PC-3 (cell line): ENCODE measurements at regions not wholly inside any gene's neighbourhood (a gene's known extent, or its start where the extent isn't known, plus 50 kb on each side); places are given as distances from the start of the nearest gene placed in this dataset.

Source experiments
- ATAC-seq: fragments of 200-7000 bp; cut with Tn5 transposase; 2 replicates; pipeline ENCODE4 v1.9.1; 2020; ENCODE audit warnings: mild to moderate bottlenecking, moderate library complexity
- BruUV-seq: library from RNA; stranded (reverse); fragments of 400-500 nt; replicated peaks from 2 replicates; lab custom pipeline; 2021; lab: Mats Ljungman, UMichigan
- CTCF ChIA-PET: fragments of 300-600 bp; sonication (Branson Sonifier 250); formaldehyde crosslinking; loops from one replicate; lab custom pipeline; 2022; ENCODE audit warnings: antibody characterized with exemption; lab: Charles Lee
- POLR2A ChIA-PET: fragments of 300-600 bp; sonication (Branson Sonifier 250); formaldehyde crosslinking; loops from one replicate; lab custom pipeline; 2022; ENCODE audit warnings: antibody characterized with exemption; ENCODE audit not compliant: unreplicated experiment; lab: Charles Lee
- DNase-seq: peaks from one replicate; pipeline ENCODE4 v3.0.0-alpha.2; 2015
- H2AFZ ChIP-seq: fragments of 300-600 bp; sonication (generic); 2 replicates; pipeline ENCODE4 v1.6.0; 2016; ENCODE audit warnings: antibody characterized with exemption, low read length
- H3F3A ChIP-seq: fragments of 300-600 bp; sonication (generic); one replicate; pipeline ENCODE4 v1.6.0; 2017; ENCODE audit warnings: antibody characterized with exemption, low read length, control low read depth, mild to moderate bottlenecking; ENCODE audit not compliant: unreplicated experiment
- H3K27ac ChIP-seq: fragments of 300-600 bp; sonication (generic); 2 replicates; pipeline ENCODE4 v1.5.1; 2016; ENCODE audit warnings: mild to moderate bottlenecking, low read length
- H3K27me3 ChIP-seq: fragments of 300-600 bp; sonication (generic); 2 replicates; pipeline ENCODE4 v1.6.1; 2016; ENCODE audit warnings: low read length, mixed read lengths
- H3K36me3 ChIP-seq: fragments of 300-600 bp; sonication (generic); 2 replicates; pipeline ENCODE4 v1.6.1; 2016; ENCODE audit warnings: low read depth, mixed run types, low read length, mixed read lengths
- H3K4me1 ChIP-seq: fragments of 300-600 bp; sonication (generic); 2 replicates; pipeline ENCODE4 v1.5.1; 2016; ENCODE audit warnings: low read length; ENCODE audit not compliant: insufficient read depth
- H3K4me2 ChIP-seq: fragments of 300-600 bp; sonication (generic); 2 replicates; pipeline ENCODE4 v1.6.0; 2016; ENCODE audit warnings: low read length
- H3K4me3 ChIP-seq: fragments of 300-600 bp; sonication (generic); 2 replicates; pipeline ENCODE4 v1.5.1; 2016; ENCODE audit warnings: mild to moderate bottlenecking, low read length, mixed read lengths
- H3K79me2 ChIP-seq: fragments of 300-600 bp; sonication (generic); 2 replicates; pipeline ENCODE4 v1.6.1; 2017; ENCODE audit warnings: low read length, mixed read lengths
- H3K9ac ChIP-seq: fragments of 300-600 bp; sonication (generic); 2 replicates; pipeline ENCODE4 v1.6.0; 2016; ENCODE audit warnings: mild to moderate bottlenecking, low read length
- H3K9me2 ChIP-seq: fragments of 300-600 bp; sonication (generic); replicated peaks from 2 replicates; pipeline ENCODE4 v1.6.1; 2016; ENCODE audit warnings: mixed run types, low read length, mixed read lengths
- H3K9me3 ChIP-seq: fragments of 300-600 bp; sonication (generic); 2 replicates; pipeline ENCODE4 v1.6.1; 2016; ENCODE audit warnings: low read length, mixed read lengths
- H4K20me1 ChIP-seq: fragments of 300-600 bp; sonication (generic); 2 replicates; pipeline ENCODE4 v1.6.1; 2016; ENCODE audit warnings: low read length, mixed read lengths
- CTCF ChIP-seq: fragments of 300-600 bp; sonication (generic); conservative IDR thresholded peaks from 2 replicates; pipeline ENCODE4 v1.5.1; 2017; ENCODE audit warnings: antibody characterized with exemption, low read depth, mild to moderate bottlenecking, low read length
- EZH2 ChIP-seq: fragments of 300-600 bp; sonication (generic); IDR thresholded peaks from one replicate; pipeline ENCODE4 v1.6.1; 2017; ENCODE audit warnings: antibody characterized with exemption, mild to moderate bottlenecking, low read length; ENCODE audit not compliant: unreplicated experiment
- EZH2phosphoT487 ChIP-seq: fragments of 300-600 bp; sonication (generic); IDR thresholded peaks from 2 replicates; pipeline ENCODE4 v1.6.1; 2018; ENCODE audit warnings: mild to moderate bottlenecking, antibody characterized with exemption, low read length, borderline replicate concordance
- intact Hi-C: fragments of 100-400 bp; cut with micrococcal nuclease; formaldehyde crosslinking; loops from 2 replicates; pipeline ENCODE4 v1.9.0; 2023

- no peaks in the 10 kb centered on the region for H3K9me3 ChIP-seq
- no peak overlapping the region for H3K27ac ChIP-seq
- no peak overlapping the region for H2AFZ ChIP-seq
- H3K4me3 ChIP-seq: no peak overlapping the region
- no peaks in the 10 kb centered on the region for H3K9me2 ChIP-seq
- no peak overlapping the region for H3K4me2 ChIP-seq
- intact Hi-C loops: no loop called here
- no TSS peak for BruUV-seq
- H3K79me2 ChIP-seq: no peaks in the 10 kb centered on the region
- no peaks in the 10 kb centered on the region for H3F3A ChIP-seq
- no peaks in the 10 kb centered on the region for H3K27me3 ChIP-seq
- no peaks in the 10 kb centered on the region for H4K20me1 ChIP-seq
- H3K9ac ChIP-seq: no peak overlapping the region
- no peak for ATAC-seq
- TF ChIP-seq EZH2: no peak
- no peak for TF ChIP-seq EZH2phosphoT487
- no peak for TF ChIP-seq CTCF
- DNase-seq: no peak
- POLR2A ChIA-PET: no interaction called here
- H3K36me3 ChIP-seq: no peaks in the 10 kb centered on the region
- H3K4me1 ChIP-seq: peaks cover 11% of the 10 kb centered on the region
- CTCF ChIA-PET: no interaction called here
These were observed 737.4 kb downstream of the ZNF385D start for GRCh38 chr3:21013566-21013965.

- POLR2A ChIA-PET: no interaction called here
- TF ChIP-seq EZH2phosphoT487 (no peak), CTCF (no peak), EZH2 (no peak)
- H3K4me1 ChIP-seq: no peaks in the 10 kb centered on the region
These were observed 751.3 kb downstream of the ZNF385D start for GRCh38 chr3:20999661-21000060.

GRCh38 chr3:20997183-20997582 is 753.8 kb downstream of the ZNF385D start:
- H2AFZ ChIP-seq: no peak overlapping the region
- no peak overlapping the region for H3K27ac ChIP-seq
- TF ChIP-seq EZH2: no peak
- no peaks in the 10 kb centered on the region for H3K4me1 ChIP-seq
- no peaks in the 10 kb centered on the region for H3K9me3 ChIP-seq
- no peak overlapping the region for H3K4me2 ChIP-seq
- no peaks in the 10 kb centered on the region for H3K36me3 ChIP-seq
- no peak for DNase-seq
- no peaks in the 10 kb centered on the region for H3K79me2 ChIP-seq
- H4K20me1 ChIP-seq: no peaks in the 10 kb centered on the region
- ChIA-PET CTCF (no interaction called here), POLR2A (no interaction called here)
- no peak for ATAC-seq
- H3K9ac ChIP-seq: no peak overlapping the region
- intact Hi-C loops: no loop called here
- no peaks in the 10 kb centered on the region for H3F3A ChIP-seq
- no TSS peak for BruUV-seq
- H3K27me3 ChIP-seq: no peaks in the 10 kb centered on the region
- H3K4me3 ChIP-seq: no peak overlapping the region
- H3K9me2 ChIP-seq: no peaks in the 10 kb centered on the region

More at GRCh38 chr3:20999661-21000060, 751.3 kb downstream of the ZNF385D start:
- Histone ChIP-seq H3K9me2 (no peaks in the 10 kb centered on the region), H3K27ac (no peak overlapping the region), H3K79me2 (no peaks in the 10 kb centered on the region), H3K36me3 (no peaks in the 10 kb centered on the region), H3K9me3 (no peaks in the 10 kb centered on the region), H3K27me3 (0 out of 2 replicates have a peak, but pooled peaks cover 5% of the 10 kb centered on the region), H3K4me3 (no peak overlapping the region), H4K20me1 (no peaks in the 10 kb centered on the region), H3F3A (no peaks in the 10 kb centered on the region), H3K4me2 (no peak overlapping the region), H2AFZ (no peak overlapping the region), H3K9ac (no peak overlapping the region)
- peak; percentile 6 for DNase-seq
- BruUV-seq: no TSS peak
- intact Hi-C loops: no loop called here
- no peak for ATAC-seq
- CTCF ChIA-PET: no interaction called here
